AG08396 (cell line): ENCODE measurements at regions not wholly inside any gene's neighbourhood (a gene's known extent, or its start where the extent isn't known, plus 50 kb on each side); places are given as distances from the start of the nearest gene placed in this dataset.

ENCODE experiments used
- DNase-seq: peaks from one replicate; pipeline ENCODE4 v3.0.0; 2012; ENCODE audit warnings: low spot score, mixed read lengths

DNA sequence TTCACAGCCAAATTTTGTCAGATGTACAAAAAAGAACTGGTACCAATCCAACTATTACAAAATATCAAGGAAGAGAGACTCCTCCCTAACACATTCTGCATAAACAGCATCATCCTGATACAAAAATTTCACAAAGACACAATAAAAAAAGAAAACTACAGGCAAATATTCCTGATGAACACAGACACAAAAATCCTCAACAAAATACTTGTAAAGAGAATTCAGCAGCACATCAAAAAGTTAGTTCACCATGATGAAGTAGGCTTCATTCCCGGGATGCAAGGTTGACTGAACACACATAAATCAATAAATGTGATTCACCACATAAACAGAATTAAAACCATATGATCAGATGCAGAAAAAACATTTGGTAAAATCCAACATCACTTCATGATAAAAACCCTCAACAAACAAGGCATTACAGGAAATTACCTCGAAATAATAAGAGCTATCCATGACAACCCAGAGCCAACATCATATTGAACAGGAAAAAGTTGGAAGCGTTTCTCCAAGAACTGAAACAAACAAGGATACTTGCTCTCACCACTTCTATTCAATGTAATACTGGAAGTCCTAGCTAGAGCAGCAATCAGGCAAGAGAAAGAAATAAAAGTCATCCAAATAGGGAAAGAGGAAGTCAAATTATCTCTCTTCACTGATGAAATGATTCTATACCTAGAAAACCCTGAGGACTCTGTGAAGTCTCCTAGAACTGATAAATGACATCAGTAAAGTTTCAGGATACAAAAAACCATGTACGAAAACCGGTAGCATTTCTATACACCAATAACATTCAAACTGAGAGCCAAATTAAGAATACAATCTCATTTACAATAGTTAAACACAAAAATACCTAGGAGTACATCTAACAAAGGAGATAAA, 223.1 kb downstream of the REEP3 start:
- DNase-seq: no peak

DNA sequence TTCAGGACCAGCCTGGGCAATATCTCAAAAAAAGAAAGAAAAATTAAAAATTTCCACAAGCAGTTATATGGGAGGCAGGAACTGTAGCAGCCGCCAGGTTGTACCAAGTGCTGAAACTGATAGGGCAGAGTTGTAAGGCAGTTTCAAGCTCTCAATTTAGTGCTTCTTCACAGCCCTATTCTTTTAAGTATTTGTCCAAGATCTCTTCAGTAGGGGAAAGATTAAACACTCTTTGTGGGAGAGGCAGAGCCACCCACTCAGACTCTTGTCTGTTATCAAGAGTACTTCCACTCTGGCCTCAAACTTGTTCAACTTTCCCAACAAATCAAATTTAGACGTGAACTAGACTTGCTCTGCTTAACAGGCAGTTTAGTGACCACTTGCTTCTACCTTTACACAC, 228.7 kb downstream of the REEP3 start:
- DNase-seq: no peak

DNA sequence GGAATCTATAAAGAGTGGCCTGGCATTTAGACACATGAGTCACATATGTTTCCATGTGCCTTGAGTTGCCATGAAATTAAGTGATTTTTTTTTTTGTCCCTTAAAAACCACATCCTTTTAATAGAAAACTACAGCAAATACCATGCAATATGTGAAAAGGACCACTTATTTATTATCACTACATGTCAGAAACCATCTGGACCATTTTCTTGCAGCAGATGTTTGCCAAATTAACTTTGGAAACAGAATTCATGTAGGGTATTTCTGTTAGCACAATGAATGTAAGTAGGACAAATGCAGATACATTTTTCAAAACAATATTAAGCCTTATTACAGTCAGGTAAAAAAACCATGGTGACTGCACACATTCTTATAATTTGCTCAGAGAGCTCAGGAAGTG, 230.6 kb downstream of the REEP3 start:
- no peak for DNase-seq

GRCh38 chr10:63752318-63752717, 231.1 kb downstream of the REEP3 start:
- no peak for DNase-seq

GRCh38 chr10:63753808-63754207, 232.6 kb downstream of the REEP3 start:
- DNase-seq: no peak

GRCh38 chr10:63755441-63755840, 234.2 kb downstream of the REEP3 start:
- no peak for DNase-seq

- DNase-seq: no peak
These were observed 235.9 kb downstream of the REEP3 start for GRCh38 chr10:63757067-63757466.

GRCh38 chr10:63758080-63758479, 236.9 kb downstream of the REEP3 start:
- DNase-seq: no peak

DNA sequence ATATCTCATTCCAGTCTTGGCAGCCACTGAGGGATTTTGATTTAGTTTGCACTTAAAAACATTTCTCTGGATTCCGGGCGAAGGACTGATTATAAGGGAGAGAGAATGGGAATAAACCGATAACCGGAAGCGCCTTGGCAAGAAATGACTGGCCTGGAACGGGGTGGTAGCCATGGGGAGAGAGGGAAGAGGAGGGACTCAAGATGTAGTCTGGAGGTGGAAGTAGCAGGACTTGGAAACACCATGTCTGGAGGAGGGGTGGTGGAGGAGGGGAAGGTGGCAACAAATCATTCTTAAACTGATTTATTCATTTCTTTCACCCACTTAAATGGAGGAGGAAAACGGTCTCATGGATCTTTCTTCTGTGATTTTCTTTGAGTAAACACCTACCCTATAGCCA, 238.1 kb downstream of the REEP3 start:
- DNase-seq: no peak

GRCh38 chr10:63760034-63760707, 239.0 kb downstream of the REEP3 start:
- no peak for DNase-seq

DNA sequence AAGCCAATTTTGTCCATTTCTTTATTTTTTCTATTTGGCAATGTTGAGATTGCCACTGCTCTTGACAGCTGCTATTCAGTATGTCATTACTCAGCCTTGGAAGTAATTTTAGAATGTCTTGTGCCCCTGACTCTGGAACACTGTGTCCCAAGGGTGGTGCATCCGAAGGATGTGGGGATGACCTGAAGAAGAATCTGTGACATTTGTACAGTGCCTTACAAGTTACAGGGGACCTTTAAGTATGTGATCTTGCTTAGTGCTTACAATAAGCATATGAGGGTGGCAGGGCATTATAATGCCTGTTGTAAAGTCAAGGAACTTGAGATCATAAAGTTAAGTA, 239.5 kb downstream of the REEP3 start:
- DNase-seq: no peak

DNA sequence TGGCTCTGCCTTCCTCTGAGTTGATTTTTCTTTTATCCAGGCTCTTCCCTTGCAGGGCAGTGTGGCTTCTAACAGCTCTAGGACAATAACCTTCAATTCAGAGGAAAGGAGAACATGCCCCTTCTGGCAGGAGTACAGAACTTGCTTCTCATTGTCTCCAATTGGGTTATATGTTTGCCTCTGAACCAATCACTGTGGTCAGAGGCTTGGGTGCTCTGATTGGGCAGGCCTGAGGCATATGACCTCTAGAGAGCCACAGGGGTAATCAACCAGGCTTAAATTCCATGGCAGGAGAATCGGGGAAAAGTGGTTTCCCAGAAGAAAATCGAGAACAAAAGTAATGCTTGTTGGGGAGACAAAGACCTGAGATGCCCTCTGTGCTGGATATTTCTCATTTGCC, 240.0 kb downstream of the REEP3 start:
- no peak for DNase-seq

GRCh38 chr10:63763744-63764143, 242.5 kb downstream of the REEP3 start:
- peak; percentile 12 for DNase-seq

DNA sequence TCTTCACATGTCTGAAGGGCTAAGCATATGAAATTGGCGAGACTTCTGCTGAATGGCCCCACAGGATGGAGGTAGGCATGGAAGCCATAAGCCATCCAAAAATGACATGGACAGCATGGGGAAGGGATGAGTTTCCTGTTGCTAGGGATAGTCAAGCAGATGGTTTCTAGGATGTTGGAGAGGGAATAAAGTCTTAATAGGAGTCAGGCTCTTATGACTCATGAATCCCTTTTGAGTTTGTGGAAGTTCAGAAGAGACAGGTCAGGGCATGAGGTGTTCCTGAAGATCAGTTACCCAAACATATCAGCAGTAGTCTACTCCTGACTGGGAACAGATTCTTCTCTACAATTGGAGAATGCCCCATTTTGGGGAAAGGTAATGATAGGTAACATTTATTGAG, 243.9 kb downstream of the REEP3 start:
- no peak for DNase-seq

GRCh38 chr10:63766745-63767137, 245.5 kb downstream of the REEP3 start:
- DNase-seq: peak; percentile 16

DNA sequence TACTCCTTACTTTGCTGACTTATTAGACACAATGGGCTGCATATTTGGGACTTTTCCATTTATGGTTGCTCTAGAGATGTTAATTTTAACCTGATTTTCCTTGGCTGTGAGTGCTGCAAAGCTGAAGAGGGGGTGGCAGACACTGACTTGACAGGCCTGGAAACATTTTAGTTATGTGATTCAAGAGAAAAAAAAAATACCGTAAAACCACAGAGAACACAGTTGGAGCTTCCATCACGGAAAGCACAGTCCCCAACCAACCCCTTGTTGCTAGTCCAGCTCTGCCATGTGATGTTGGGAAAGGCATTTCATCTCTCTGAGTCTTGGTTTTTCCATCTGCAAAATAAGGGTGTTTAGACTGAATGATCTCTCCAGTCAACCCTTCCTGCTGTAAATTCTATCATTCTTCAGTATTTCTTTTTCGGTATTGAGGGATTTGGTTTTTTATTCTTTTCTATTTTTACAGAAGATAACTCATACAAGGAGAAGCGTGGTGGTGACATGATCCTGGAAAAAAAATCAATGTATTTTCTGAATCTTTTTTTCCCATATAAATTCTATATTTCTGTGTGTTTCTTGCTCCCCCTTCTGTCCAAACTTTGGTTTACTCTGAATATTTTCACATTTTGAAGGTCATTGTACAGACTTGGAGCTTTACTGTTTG, 246.1 kb downstream of the REEP3 start:
- peak; percentile 27 for DNase-seq

DNA sequence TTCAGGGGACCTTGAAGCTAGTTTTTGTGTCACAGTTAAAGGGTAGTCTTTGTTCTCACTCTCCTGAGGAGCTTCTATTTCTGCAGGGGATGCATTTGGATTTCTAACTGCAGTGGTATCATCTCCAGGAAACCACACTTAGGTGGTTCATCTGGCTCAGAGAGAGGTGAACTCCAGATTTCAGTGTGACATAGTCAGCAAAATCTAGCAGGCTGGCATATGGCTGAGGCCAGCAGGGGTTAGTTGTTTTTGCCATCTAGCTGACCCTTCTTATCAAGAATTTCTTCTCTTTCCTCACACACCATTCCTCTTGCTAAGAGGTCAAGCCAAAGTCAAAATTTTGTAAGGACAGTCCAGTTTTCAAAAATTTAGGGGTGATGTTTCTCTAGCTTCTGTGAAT, 248.2 kb downstream of the REEP3 start:
- no peak for DNase-seq

DNA sequence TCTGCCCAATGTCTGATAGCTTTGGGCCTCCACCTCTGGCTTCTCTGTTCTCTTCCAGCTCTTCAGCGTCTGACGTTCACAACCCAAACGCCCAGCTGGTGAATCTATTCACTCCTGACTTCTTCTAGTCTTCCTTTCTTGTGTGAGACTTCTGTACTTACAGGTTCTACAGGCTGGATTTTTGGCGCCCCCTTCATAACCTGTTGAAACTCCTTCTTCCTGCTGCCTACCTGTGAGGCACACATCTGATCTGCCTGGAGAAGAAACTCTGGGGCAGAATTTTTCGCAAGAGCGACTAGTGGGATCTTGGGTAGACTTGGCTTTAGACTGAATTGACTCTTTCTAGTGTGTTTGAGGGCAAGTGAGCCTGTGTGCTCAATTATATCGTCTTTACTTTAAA, 249.3 kb downstream of the REEP3 start:
- no peak for DNase-seq

DNA sequence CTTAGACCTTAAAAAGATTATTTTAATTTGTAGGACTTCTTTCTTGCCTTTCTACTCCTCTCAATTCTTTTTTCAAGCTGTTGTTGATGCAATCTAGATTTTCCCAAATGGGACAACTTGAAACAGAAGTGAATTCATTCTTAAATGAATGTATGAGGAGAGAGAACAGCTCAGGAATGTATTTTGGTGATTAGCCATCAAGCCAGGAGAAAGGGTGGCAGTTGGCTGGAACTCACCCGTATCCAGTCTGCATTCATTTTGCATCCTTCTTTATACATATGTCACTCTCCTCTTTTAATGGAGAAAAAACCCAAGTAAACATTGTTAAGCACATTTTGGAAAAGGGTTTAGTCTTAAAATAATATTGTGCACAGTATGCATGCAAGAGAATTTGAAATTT, 251.3 kb downstream of the REEP3 start:
- no peak for DNase-seq

- DNase-seq: no peak
These were observed 251.9 kb downstream of the REEP3 start for GRCh38 chr10:63773106-63773505.

GRCh38 chr10:63773962-63774361, 252.8 kb downstream of the REEP3 start:
- no peak for DNase-seq

GRCh38 chr10:63780101-63780500, 258.9 kb downstream of the REEP3 start:
- DNase-seq: no peak

- no peak for DNase-seq
These were observed 260.0 kb downstream of the REEP3 start for GRCh38 chr10:63781226-63781625.
